CD4-positive, alpha-beta T cell (primary cell): ENCODE measurements at regions not wholly inside any gene's neighbourhood (a gene's known extent, or its start where the extent isn't known, plus 50 kb on each side); places are given as distances from the start of the nearest gene placed in this dataset.

ENCODE experiments used
- ATAC-seq: fragments of 200-7000 bp; cut with Tn5 transposase; one replicate; pipeline ENCODE4 v1.10.0; 2022; ENCODE audit warnings: mild to moderate bottlenecking; ENCODE audit not compliant: poor library complexity
- CTCF ChIA-PET: fragments of 350-600 bp; sonication (Branson Sonifier 250); formaldehyde crosslinking; loops from one replicate; lab custom pipeline; 2021; ENCODE audit warnings: antibody characterized with exemption, inconsistent platforms; lab: Charles Lee
- POLR2A ChIA-PET: fragments of 350-600 bp; sonication (Branson Sonifier 250); formaldehyde crosslinking; loops from one replicate; lab custom pipeline; 2021; ENCODE audit warnings: antibody characterized with exemption, inconsistent platforms; lab: Charles Lee
- DNase-seq, 14 experiments: peaks; one replicate each; pipeline ENCODE4 v3.0.0-alpha.2; 2013 to 2020; ENCODE audit warnings: mixed read lengths in 2 of 14
- H3K27ac ChIP-seq, 2 donors: one replicate each; pipeline versions ENCODE4 v1.5.1 to v1.7.0; 2013; ENCODE audit warnings: low read length in 2 of 2, low read depth in 1 of 2, mild to moderate bottlenecking in 1 of 2
- H3K27me3 ChIP-seq, 2 experiments: 1 replicate in 1 of 2; 2 replicates in 1 of 2; pipeline versions ENCODE4 v1.6.1 to v1.7.0; 2013; ENCODE audit warnings: low read length in 2 of 2, control low read depth in 1 of 2, mild to moderate bottlenecking in 1 of 2, moderate library complexity in 1 of 2; ENCODE audit not compliant: insufficient read depth in 2 of 2, control insufficient read depth in 1 of 2
- H3K36me3 ChIP-seq: one replicate; pipeline ENCODE4 v1.6.1; 2013; ENCODE audit warnings: low read length, control low read depth; ENCODE audit not compliant: insufficient read depth
- H3K4me1 ChIP-seq: one replicate; pipeline ENCODE4 v1.6.1; 2013; ENCODE audit warnings: low read length, control low read depth; ENCODE audit not compliant: insufficient read depth
- H3K4me3 ChIP-seq: one replicate; pipeline ENCODE4 v1.5.1; 2013; ENCODE audit warnings: mild to moderate bottlenecking, low read length, moderate library complexity
- H3K9me3 ChIP-seq, 2 experiments: 1 replicate in 1 of 2; 2 replicates in 1 of 2; pipeline versions ENCODE4 v1.6.1 to v1.7.0; 2013; ENCODE audit warnings: low read length in 2 of 2, mild to moderate bottlenecking in 2 of 2, control low read depth in 1 of 2, moderate library complexity in 1 of 2; ENCODE audit not compliant: control insufficient read depth in 1 of 2, insufficient read depth in 1 of 2
- H3K27ac Mint-ChIP-seq: one replicate; pipeline ENCODE4 v1.8.0; 2020; ENCODE audit warnings: mixed read lengths
- H3K27me3 Mint-ChIP-seq: one replicate; pipeline ENCODE4 v1.8.0; 2021; ENCODE audit warnings: mixed read lengths
- H3K36me3 Mint-ChIP-seq: one replicate; pipeline ENCODE4 v1.8.0; 2021; ENCODE audit warnings: low read depth, mixed read lengths
- H3K4me1 Mint-ChIP-seq: one replicate; pipeline ENCODE4 v1.8.0; 2021; ENCODE audit warnings: low read depth, mixed read lengths
- H3K4me3 Mint-ChIP-seq: one replicate; pipeline ENCODE4 v1.8.0; 2020; ENCODE audit warnings: mild to moderate bottlenecking, mixed read lengths
- H3K9me3 Mint-ChIP-seq: one replicate; pipeline ENCODE4 v1.8.0; 2020; ENCODE audit warnings: mixed read lengths
- CTCF ChIP-seq: fragments of 200-600 bp; IDR thresholded peaks from one replicate; pipeline ENCODE4 v1.8.0; 2022; ENCODE audit warnings: antibody characterized with exemption, mild to moderate bottlenecking
- intact Hi-C, 2 experiments: fragments of 100-400 bp; cut with DNase I in 1 of 2; cut with micrococcal nuclease in 1 of 2; formaldehyde crosslinking; loops; one replicate each; pipeline versions ENCODE4 v1.15.1 to v1.9.0; 2023 to 2025; cut with DNase I, micrococcal nuclease

- Histone ChIP-seq H3K4me3 (no peak overlapping the region), H3K9me3 (no peaks in the 10 kb centered on the region), H3K27ac (no peak overlapping the region), H3K27me3 (no peaks in the 10 kb centered on the region), H3K4me1 (no peaks in the 10 kb centered on the region), H3K36me3 (no peaks in the 10 kb centered on the region)
- Mint-ChIP-seq H3K36me3 (no peaks in the 10 kb centered on the region), H3K4me1 (no peaks in the 10 kb centered on the region), H3K9me3 (no peaks in the 10 kb centered on the region), H3K27ac (no peak overlapping the region), H3K27me3 (no peaks in the 10 kb centered on the region), H3K4me3 (no peak overlapping the region)
- intact Hi-C loops: no loop called here
- ATAC-seq: no peak
- ChIA-PET POLR2A (interaction anchor here (1.5 kb wide), 1 partner anchor 93 kb away, joined by 3 read pairs; the partner anchor contains the start of gene CTNNB1), CTCF (no interaction called here)
- DNase-seq: no peak
- TF ChIP-seq CTCF: no peak
Observed at GRCh38 chr3:41106691-41107090, 92.6 kb upstream of the CTNNB1 start.

GRCh38 chr3:41111011-41111410 lies 88.3 kb upstream of the CTNNB1 start:
- H3K4me1 ChIP-seq: no peaks in the 10 kb centered on the region
- no peaks in the 10 kb centered on the region for H3K9me3 ChIP-seq
- DNase-seq (no peak), ATAC-seq (no peak)
- Mint-ChIP-seq H3K4me1 (peaks cover 4% of the 10 kb centered on the region), H3K36me3 (no peaks in the 10 kb centered on the region), H3K27me3 (no peaks in the 10 kb centered on the region), H3K4me3 (no peak overlapping the region), H3K9me3 (no peaks in the 10 kb centered on the region), H3K27ac (no peak overlapping the region)
- H3K36me3 ChIP-seq: no peaks in the 10 kb centered on the region
- CTCF ChIA-PET: no interaction called here
- H3K4me3 ChIP-seq: no peak overlapping the region
- TF ChIP-seq CTCF: no peak
- no peak overlapping the region for H3K27ac ChIP-seq
- H3K27me3 ChIP-seq: no peaks in the 10 kb centered on the region
- intact Hi-C loops: no loop called here
- POLR2A ChIA-PET: no interaction called here

- Histone ChIP-seq H3K9me3 (no peaks in the 10 kb centered on the region), H3K36me3 (no peaks in the 10 kb centered on the region), H3K4me1 (peaks cover 9% of the 10 kb centered on the region), H3K27me3 (no peaks in the 10 kb centered on the region), H3K4me3 (no peak overlapping the region), H3K27ac (no peak overlapping the region)
- no peaks in the 10 kb centered on the region for H3K36me3 Mint-ChIP-seq
- H3K27me3 Mint-ChIP-seq: no peaks in the 10 kb centered on the region
- intact Hi-C loops: no loop called here
- H3K4me1 Mint-ChIP-seq: peaks cover 18% of the 10 kb centered on the region
- H3K9me3 Mint-ChIP-seq: no peaks in the 10 kb centered on the region
- no peak overlapping the region for H3K27ac Mint-ChIP-seq
- no peak for TF ChIP-seq CTCF
- H3K4me3 Mint-ChIP-seq: no peak overlapping the region
- no peak for ATAC-seq
- ChIA-PET POLR2A (interaction anchor here (1.6 kb wide), 1 partner anchor 87 kb away, joined by 6 read pairs; the partner anchor contains the start of gene CTNNB1), CTCF (no interaction called here)
- no peak for DNase-seq
Observed at GRCh38 chr3:41112466-41112865, 86.8 kb upstream of the CTNNB1 start.
